Fibroblast of mammary gland (primary cell): ENCODE measurements at regions not wholly inside any gene's neighbourhood (a gene's known extent, or its start where the extent isn't known, plus 50 kb on each side); places are given as distances from the start of the nearest gene placed in this dataset.

Experiments
- DNase-seq: peaks from one replicate; pipeline ENCODE4 v3.0.0-alpha.2; 2010; ENCODE audit warnings: low read depth
- H3K4me3 ChIP-seq: 2 replicates; pipeline ENCODE4 v1.5.1; 2011; ENCODE audit warnings: low read depth, mild to moderate bottlenecking, low read length, moderate library complexity; ENCODE audit not compliant: control insufficient read depth
- TF ChIP-seq, protein P1 (sequence below): conservative IDR thresholded peaks from 2 replicates; pipeline ENCODE4 v1.5.1; 2011; ENCODE audit warnings: low read depth, low read length, inconsistent platforms; ENCODE audit not compliant: control insufficient read depth, insufficient read depth

GRCh38 chr9:95772320-95773052 is 103.0 kb upstream of the ERCC6L2 start:
- TF ChIP-seq, protein P1, sequence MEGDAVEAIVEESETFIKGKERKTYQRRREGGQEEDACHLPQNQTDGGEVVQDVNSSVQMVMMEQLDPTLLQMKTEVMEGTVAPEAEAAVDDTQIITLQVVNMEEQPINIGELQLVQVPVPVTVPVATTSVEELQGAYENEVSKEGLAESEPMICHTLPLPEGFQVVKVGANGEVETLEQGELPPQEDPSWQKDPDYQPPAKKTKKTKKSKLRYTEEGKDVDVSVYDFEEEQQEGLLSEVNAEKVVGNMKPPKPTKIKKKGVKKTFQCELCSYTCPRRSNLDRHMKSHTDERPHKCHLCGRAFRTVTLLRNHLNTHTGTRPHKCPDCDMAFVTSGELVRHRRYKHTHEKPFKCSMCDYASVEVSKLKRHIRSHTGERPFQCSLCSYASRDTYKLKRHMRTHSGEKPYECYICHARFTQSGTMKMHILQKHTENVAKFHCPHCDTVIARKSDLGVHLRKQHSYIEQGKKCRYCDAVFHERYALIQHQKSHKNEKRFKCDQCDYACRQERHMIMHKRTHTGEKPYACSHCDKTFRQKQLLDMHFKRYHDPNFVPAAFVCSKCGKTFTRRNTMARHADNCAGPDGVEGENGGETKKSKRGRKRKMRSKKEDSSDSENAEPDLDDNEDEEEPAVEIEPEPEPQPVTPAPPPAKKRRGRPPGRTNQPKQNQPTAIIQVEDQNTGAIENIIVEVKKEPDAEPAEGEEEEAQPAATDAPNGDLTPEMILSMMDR = no peak
- peak; percentile 56 for DNase-seq
- H3K4me3 ChIP-seq = no peak overlapping the region

GRCh38 chr9:95771556-95772246 is 103.8 kb upstream of the ERCC6L2 start:
- peak; percentile 51 for DNase-seq
- H3K4me3 ChIP-seq = no peak overlapping the region
- TF ChIP-seq, protein P1 = no peak

- no peak overlapping the region for H3K4me3 ChIP-seq
- no peak for DNase-seq
- TF ChIP-seq, protein P1 = no peak
Observed at GRCh38 chr9:95770653-95771131, 104.8 kb upstream of the ERCC6L2 start.

DNA sequence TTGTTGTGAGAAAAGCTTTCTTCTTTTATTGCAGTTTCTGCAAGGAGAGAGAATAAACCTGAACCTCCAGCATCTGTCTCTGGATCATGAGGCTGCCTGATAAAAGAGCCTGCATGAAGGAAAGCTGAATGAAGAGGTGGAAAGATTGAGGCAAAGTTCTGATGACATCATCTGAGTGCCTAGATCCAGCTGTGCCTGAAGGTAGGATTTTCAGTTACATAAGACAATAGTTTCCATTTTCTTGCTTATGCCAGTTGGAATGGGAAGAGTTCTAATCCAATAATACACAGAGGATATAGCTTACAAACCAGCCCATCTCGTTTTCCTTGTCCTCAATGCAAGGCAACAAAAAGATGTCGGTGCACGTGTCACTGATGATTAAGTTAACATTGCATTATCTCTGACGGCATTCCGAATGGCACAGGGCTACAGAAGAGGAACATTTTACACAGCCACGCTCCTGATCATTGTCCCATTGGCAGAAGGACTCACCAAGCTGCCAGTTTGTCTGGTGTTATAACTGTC is 105.5 kb upstream of the ERCC6L2 start:
- H3K4me3 ChIP-seq = no peak overlapping the region
- no peak for DNase-seq
- TF ChIP-seq, protein P1 = no peak

DNA sequence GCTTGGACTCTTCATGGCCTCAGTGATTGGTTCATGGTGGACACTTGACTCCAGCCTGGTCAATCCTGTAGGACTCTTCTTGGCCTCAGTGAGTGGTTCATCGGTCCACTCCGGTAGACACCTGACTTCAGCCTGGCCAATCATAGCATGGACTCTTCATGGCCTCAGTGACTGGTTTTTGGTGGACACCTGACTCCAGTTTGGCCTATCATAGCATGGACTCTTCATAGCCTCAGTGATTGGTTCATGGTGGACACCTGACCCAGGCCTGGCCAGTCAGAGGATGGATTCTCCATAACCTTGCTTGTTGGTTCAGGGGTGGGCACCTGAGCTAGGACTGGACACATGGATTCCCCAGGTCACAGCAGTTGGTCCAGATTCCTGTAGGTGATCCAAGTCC is 106.0 kb upstream of the ERCC6L2 start:
- DNase-seq = no peak
- no peak overlapping the region for H3K4me3 ChIP-seq
- TF ChIP-seq, protein P1 = no peak

DNA sequence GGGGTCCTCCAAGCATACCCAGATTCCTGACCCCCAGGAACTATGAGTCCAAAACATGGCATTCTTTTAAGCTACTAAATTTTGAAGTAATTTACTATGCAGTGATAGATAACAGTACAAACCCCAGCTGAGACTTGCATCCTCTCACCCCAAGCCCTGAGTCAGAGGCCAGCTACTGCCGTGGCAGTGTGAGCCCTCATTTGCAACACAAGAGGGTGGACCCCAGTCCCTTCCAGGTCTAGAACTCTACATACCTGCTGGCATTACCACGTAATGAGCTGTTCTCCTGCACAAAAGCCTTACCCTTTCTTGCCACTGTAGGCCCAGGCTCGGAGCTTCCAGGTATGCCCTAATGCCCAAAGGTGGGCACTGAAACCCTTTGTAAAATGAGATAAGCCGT is 108.6 kb upstream of the ERCC6L2 start:
- H3K4me3 ChIP-seq = no peak overlapping the region
- DNase-seq = no peak
- TF ChIP-seq, protein P1 = no peak
